A673 (cell line): ENCODE measurements at regions not wholly inside any gene's neighbourhood (a gene's known extent, or its start where the extent isn't known, plus 50 kb on each side); places are given as distances from the start of the nearest gene placed in this dataset.

Experiments used
- BruUV-seq: library from RNA; stranded (reverse); fragments of 400-500 nt; replicated peaks from 2 replicates; lab custom pipeline; 2021; lab: Mats Ljungman, UMichigan
- CTCF ChIA-PET: fragments of 300-600 bp; sonication (Branson Sonifier 250); formaldehyde crosslinking; loops from one replicate; lab custom pipeline; 2022; ENCODE audit warnings: antibody characterized with exemption; lab: Charles Lee
- POLR2A ChIA-PET: fragments of 300-600 bp; sonication (Branson Sonifier 250); formaldehyde crosslinking; loops from one replicate; lab custom pipeline; 2022; ENCODE audit warnings: antibody characterized with exemption; ENCODE audit not compliant: low non-redundant PET; lab: Charles Lee
- DNase-seq: peaks from one replicate; pipeline ENCODE4 v3.0.0-alpha.2; 2015; ENCODE audit warnings: low spot score
- H3K27ac ChIP-seq: fragments of 200-600 bp; sonication (generic); 2 replicates; pipeline ENCODE4 v1.5.1; 2016; ENCODE audit warnings: mixed run types, low read depth, mild to moderate bottlenecking, mixed read lengths, antibody characterized with exemption, low read length; ENCODE audit not compliant: poor library complexity, severe bottlenecking
- H3K27me3 ChIP-seq: fragments of 200-600 bp; sonication (generic); replicated peaks from 2 replicates; pipeline ENCODE4 v1.6.1; 2017; ENCODE audit warnings: mixed run types, low read depth, mild to moderate bottlenecking, mixed read lengths, antibody characterized with exemption, low read length; ENCODE audit not compliant: insufficient read depth, poor library complexity
- H3K36me3 ChIP-seq: fragments of 200-600 bp; sonication (generic); 2 replicates; pipeline ENCODE4 v1.6.1; 2016; ENCODE audit warnings: mixed run types, mild to moderate bottlenecking, mixed read lengths, antibody characterized with exemption, low read length; ENCODE audit not compliant: insufficient read depth, poor library complexity, severe bottlenecking
- H3K4me1 ChIP-seq: fragments of 200-600 bp; sonication (generic); 2 replicates; pipeline ENCODE4 v1.6.1; 2017; ENCODE audit warnings: mixed run types, mild to moderate bottlenecking, mixed read lengths, antibody characterized with exemption, low read length; ENCODE audit not compliant: insufficient read depth, poor library complexity, severe bottlenecking
- H3K4me3 ChIP-seq: fragments of 200-600 bp; sonication (generic); 2 replicates; pipeline ENCODE4 v1.5.1; 2016; ENCODE audit warnings: low read depth, mixed run types, mild to moderate bottlenecking, mixed read lengths, low read length; ENCODE audit not compliant: poor library complexity, severe bottlenecking
- H3K9me3 ChIP-seq: fragments of 200-600 bp; sonication (generic); 2 replicates; pipeline ENCODE4 v1.6.1; 2016; ENCODE audit warnings: mixed run types, low read depth, mild to moderate bottlenecking, mixed read lengths, antibody characterized with exemption, low read length; ENCODE audit not compliant: poor library complexity, severe bottlenecking
- CTCF ChIP-seq: fragments of 300-800, 200-600 bp; sonication (generic); conservative IDR thresholded peaks from 2 replicates; pipeline ENCODE4 v1.5.1; 2017; ENCODE audit warnings: low read depth, mild to moderate bottlenecking, antibody characterized with exemption, low read length, moderate library complexity, mixed read lengths
- EZH2 ChIP-seq: fragments of 200-600 bp; sonication (generic); IDR thresholded peaks from 2 replicates; pipeline ENCODE4 v1.6.1; 2017; ENCODE audit warnings: borderline replicate concordance, low read depth, mild to moderate bottlenecking, mixed read lengths, antibody characterized with exemption, low read length; ENCODE audit not compliant: poor library complexity, severe bottlenecking
- intact Hi-C: fragments of 100-400 bp; cut with micrococcal nuclease; formaldehyde crosslinking; loops from one replicate; pipeline ENCODE4 v1.10.0; 2022; ENCODE audit not compliant: unreplicated experiment

DNA sequence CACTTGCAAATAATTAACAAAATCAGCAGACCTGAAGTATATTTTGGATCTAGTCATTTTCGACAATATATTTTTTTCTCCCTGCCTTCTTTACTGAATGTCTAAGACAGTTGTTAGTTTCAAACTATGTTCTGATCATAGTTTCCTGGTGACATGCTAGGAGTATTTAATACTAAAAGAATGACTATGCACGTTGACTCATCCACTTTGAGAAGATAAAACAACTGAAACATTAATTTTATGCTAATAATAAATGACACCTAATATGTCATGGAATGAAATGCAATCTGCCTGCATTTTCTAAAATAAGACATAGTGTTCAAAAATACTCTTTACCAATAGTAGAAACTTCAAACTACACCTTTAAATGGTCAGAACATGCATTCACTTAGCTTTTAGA is 2123.7 kb upstream of the C9orf72 start:
- DNase-seq: no peak
- Histone ChIP-seq H3K4me1 (peaks cover 10% of the 10 kb centered on the region), H3K27ac (no peak overlapping the region), H3K27me3 (no peaks in the 10 kb centered on the region), H3K4me3 (no peak overlapping the region), H3K9me3 (peaks cover 4% of the 10 kb centered on the region), H3K36me3 (no peaks in the 10 kb centered on the region)
- POLR2A ChIA-PET: no interaction called here
- no peak for TF ChIP-seq CTCF
- TF ChIP-seq EZH2: no peak
- CTCF ChIA-PET: no interaction called here
- no TSS peak for BruUV-seq
- intact Hi-C loops: no loop called here

- no TSS peak for BruUV-seq
- POLR2A ChIA-PET: no interaction called here
Observed at GRCh38 chr9:29701559-29701958, 2128.3 kb upstream of the C9orf72 start.

DNA sequence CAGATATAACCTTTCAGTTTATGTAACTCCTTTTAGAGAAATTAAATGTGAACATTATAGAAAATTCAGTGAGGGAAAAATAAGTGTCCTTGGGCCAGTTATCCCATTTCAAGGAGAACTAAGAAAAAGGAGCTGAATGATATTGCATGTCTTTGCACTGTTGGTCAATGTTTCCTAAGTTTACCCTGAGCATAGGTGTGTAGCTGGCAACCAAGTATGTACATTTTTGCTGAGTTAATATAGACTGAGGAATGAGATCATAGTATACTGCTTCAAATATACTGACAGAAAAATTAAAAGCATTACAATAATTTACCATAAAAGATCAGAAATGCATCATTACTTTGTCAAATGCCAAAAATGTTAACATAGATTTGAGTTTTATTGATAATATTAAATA is 2128.7 kb upstream of the C9orf72 start:
- no TSS peak for BruUV-seq
- TF ChIP-seq CTCF: no peak
- intact Hi-C loops: loop anchor here (10.0 kb wide), 1 partner anchor 63 kb away; no protein-coding TSS in a partner anchor
- Histone ChIP-seq H3K9me3 (no peaks in the 10 kb centered on the region), H3K27ac (peak overlapping the region; percentile 66), H3K4me1 (peaks cover 11% of the 10 kb centered on the region), H3K4me3 (no peak overlapping the region), H3K27me3 (no peaks in the 10 kb centered on the region), H3K36me3 (no peaks in the 10 kb centered on the region)
- no peak for DNase-seq
- ChIA-PET CTCF (no interaction called here), POLR2A (no interaction called here)

More at GRCh38 chr9:29701559-29701958, 2128.3 kb upstream of the C9orf72 start:
- CTCF ChIA-PET: no interaction called here
- intact Hi-C loops: loop anchor here (10.0 kb wide), 1 partner anchor 63 kb away; no protein-coding TSS in a partner anchor
- Histone ChIP-seq H3K4me1 (peaks cover 11% of the 10 kb centered on the region), H3K36me3 (no peaks in the 10 kb centered on the region), H3K27me3 (no peaks in the 10 kb centered on the region), H3K27ac (peak overlapping the region; percentile 66), H3K9me3 (no peaks in the 10 kb centered on the region), H3K4me3 (no peak overlapping the region)
- DNase-seq: peak; percentile 39
- no peak for TF ChIP-seq EZH2
- no peak for TF ChIP-seq CTCF
